ENCODE measurements at regions not wholly inside any gene's neighbourhood (a gene's known extent, or its start where the extent isn't known, plus 50 kb on each side); places are given as distances from the start of the nearest gene placed in this dataset.

DNA sequence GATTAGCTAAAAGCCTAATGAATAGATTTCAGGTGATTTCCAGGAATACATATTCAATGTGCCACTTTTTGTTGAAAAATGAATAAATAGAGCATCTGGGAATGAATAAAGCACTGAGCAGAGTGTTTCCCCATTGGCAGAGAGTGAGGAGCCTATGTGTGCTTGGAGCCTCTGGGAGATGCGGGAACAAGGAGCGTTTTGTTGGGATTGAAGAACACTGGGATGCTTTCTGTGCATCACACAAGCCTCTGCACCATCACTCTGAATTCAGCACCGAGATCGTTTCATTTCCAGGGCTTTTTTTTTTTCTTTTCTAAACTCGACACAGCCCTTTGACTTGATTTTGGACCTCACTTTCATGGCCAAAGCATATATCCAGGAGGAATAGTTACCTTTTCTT, 111.4 kb downstream of the BAMBI start:
- Mint-ChIP-seq H3K4me3 (no peak overlapping the region), H3K4me1 (peaks cover 8% of the 10 kb centered on the region), H3K27me3 (peaks cover 19% of the 10 kb centered on the region)

DNA sequence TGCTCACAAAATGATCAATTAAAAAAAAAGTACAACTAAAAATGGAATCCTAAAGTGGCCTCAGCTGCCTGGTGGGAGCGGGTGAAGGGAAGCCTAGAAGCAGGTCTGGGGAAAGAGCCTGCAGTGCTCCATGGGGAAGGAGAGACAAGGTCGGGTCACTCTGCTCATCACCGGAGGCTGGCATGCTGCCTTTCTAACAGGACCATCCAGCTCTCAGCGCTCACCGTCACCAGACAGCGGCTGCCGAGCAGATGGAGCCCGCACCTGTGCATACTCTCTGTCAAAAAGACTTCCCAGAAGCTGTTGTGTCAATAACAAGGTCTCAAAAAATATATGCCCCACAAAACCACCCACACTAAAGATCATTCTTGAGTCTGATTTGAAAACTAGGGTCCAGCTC, 112.8 kb downstream of the BAMBI start:
- ChIA-PET POLR2A (no interaction called here), CTCF (interaction anchor here (0.9 kb wide), 1 partner anchor 127 kb away, joined by 3 read pairs; no protein-coding TSS in a partner anchor)
- Mint-ChIP-seq H3K4me3 (no peak overlapping the region), H3K4me1 (peaks cover 8% of the 10 kb centered on the region), H3K9me3 (ENCODE audit: low read depth) (no peaks in the 10 kb centered on the region), H3K27ac (no peak overlapping the region), H3K36me3 (ENCODE audit: low read depth) (no peaks in the 10 kb centered on the region), H3K27me3 (peaks cover 17% of the 10 kb centered on the region)
- DNase-seq (no peak), ATAC-seq (no peak)
- intact Hi-C loops (cut with DNase I, micrococcal nuclease): no loop called here

More for the DNA sequence above, 111.4 kb downstream of the BAMBI start:
- H3K27ac Mint-ChIP-seq: no peak overlapping the region
- H3K36me3 Mint-ChIP-seq (ENCODE audit: low read depth): no peaks in the 10 kb centered on the region
- CTCF ChIA-PET: no interaction called here
- DNase-seq (no peak), ATAC-seq (no peak)
- no peaks in the 10 kb centered on the region for H3K9me3 Mint-ChIP-seq (ENCODE audit: low read depth)
- POLR2A ChIA-PET: no interaction called here
- intact Hi-C loops (cut with DNase I, micrococcal nuclease): no loop called here

DNA sequence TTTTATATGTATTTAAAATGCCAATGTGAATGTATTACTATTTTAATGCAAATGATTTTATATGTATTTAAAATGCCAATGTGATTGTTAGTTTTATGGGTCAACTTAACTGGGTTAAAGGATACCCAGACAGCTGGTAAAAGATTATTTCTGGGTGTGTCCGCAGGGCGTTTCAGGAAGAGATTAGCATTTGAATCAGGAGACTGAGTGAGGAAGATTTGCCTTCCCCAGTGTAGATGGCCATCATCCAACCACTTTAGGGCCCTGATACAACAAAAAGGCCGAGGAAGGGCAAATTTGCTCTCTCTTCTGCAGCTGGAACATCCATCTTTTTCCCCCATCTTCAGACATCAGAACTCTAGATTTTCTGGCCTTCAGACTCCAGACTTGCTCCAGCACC, 116.2 kb downstream of the BAMBI start:
- no peak overlapping the region for H3K27ac Mint-ChIP-seq
- POLR2A ChIA-PET: no interaction called here
- intact Hi-C loops (cut with DNase I, micrococcal nuclease): no loop called here
- CTCF ChIA-PET: no interaction called here
- ATAC-seq (no peak), DNase-seq (no peak)
- peaks cover 10% of the 10 kb centered on the region for H3K27me3 Mint-ChIP-seq
- peaks cover 2% of the 10 kb centered on the region for H3K4me1 Mint-ChIP-seq
- no peaks in the 10 kb centered on the region for H3K36me3 Mint-ChIP-seq (ENCODE audit: low read depth)
- H3K9me3 Mint-ChIP-seq (ENCODE audit: low read depth): no peaks in the 10 kb centered on the region
- no peak overlapping the region for H3K4me3 Mint-ChIP-seq

DNA sequence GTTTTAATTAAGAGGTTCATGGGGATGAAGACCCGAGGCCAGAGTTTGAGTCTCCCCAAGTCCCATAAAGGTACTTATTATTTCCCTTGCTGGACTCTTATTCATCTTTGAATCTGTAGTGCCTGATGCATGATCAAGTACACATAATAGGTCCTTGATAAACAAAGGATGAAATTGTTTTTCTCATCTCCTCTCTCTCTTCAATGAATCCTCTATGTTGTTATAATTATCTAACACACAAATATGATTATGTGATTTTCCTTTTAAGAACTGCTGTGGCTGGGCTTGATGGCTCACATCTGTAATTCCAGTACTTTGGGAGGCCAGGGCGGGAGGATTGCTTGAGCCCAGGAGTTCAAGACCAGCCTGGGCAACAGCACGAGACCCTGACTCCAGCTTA, 117.7 kb downstream of the BAMBI start:
- Mint-ChIP-seq H3K9me3 (ENCODE audit: low read depth) (no peaks in the 10 kb centered on the region), H3K27ac (no peak overlapping the region), H3K4me3 (no peak overlapping the region), H3K36me3 (ENCODE audit: low read depth) (no peaks in the 10 kb centered on the region), H3K4me1 (no peaks in the 10 kb centered on the region), H3K27me3 (peaks cover 3% of the 10 kb centered on the region)
- ATAC-seq (no peak), DNase-seq (no peak)
- intact Hi-C loops (cut with DNase I, micrococcal nuclease): no loop called here
- ChIA-PET POLR2A (no interaction called here), CTCF (no interaction called here)

DNA sequence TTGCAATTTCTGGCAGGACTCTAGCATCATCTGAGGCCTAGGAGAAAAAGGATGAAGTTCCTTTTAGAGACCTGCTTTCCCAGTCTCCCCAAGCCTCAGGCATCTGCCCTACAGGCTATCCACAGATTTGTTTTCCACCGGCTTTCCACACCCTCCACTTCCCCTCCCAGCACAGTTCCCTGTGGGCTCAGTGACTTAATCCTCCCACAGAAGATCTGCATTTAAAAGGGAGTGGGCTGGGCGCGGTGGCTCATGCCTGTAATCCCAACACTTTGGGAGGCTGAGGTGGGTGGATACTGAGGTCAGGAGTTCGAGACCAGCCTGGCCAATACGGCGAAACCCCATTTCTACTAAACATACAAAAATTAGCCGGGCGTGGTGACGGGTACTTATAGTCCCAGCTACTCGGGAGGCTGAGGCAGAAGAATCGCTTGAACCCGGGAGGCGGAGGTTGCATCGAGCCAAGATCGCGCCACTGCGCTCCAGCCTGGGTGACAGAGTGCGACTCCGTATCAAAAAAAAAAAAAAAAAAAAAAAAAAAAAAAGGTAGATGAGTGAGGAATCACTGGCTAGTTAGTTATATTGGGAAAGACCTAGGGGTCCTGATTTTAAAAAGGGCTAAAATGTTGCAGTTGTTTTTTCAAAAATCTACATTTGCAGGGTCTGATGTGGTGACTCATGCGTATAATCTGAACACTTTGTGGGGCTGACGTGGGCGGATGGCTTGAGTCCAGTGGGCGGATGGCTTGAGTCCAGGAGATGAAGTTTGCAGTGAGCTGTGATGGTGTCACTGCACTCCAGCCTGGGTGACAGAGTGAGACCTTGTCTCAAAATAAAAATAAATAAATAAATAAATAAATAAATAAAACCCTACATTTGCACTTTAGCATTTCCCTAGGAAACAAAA, 119.5 kb downstream of the BAMBI start:
- H3K9me3 Mint-ChIP-seq (ENCODE audit: low read depth): no peaks in the 10 kb centered on the region
- CTCF ChIA-PET: no interaction called here
- intact Hi-C loops (cut with DNase I, micrococcal nuclease): no loop called here
- POLR2A ChIA-PET: interaction anchor here (0.6 kb wide), 1 partner anchor 126 kb away, joined by 4 read pairs; no protein-coding TSS in a partner anchor
- no peak overlapping the region for H3K27ac Mint-ChIP-seq
- H3K36me3 Mint-ChIP-seq (ENCODE audit: low read depth): no peaks in the 10 kb centered on the region
- DNase-seq: no peak
- peaks cover 3% of the 10 kb centered on the region for H3K27me3 Mint-ChIP-seq
- no peak for ATAC-seq
- H3K4me3 Mint-ChIP-seq: no peak overlapping the region
- H3K4me1 Mint-ChIP-seq: no peaks in the 10 kb centered on the region

DNA sequence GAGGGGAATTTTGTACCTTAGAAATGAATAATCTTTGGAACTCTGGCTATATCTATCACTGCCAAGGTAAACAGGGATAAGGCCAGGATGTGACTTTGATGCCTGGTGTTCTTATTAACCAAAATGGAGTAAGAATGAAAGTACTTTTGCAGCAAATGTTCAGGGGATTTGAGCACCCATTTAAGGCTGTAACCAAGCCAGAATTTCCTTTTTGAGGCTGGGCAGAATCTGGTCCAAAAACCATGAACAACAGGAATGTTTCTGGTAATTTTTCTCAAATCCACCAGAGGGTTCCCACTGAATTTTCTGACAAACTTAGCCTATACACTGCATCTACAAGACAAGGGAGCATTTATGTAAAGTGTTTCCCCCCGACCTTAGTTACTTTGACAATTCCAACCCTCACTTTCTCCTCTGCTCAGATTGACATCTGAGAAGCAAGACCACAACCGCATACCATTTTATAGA, 120.6 kb downstream of the BAMBI start:
- ChIA-PET POLR2A (interaction anchor here (0.6 kb wide), 1 partner anchor 125 kb away, joined by 4 read pairs; no protein-coding TSS in a partner anchor), CTCF (no interaction called here)
- H3K4me1 Mint-ChIP-seq: no peaks in the 10 kb centered on the region
- no peaks in the 10 kb centered on the region for H3K9me3 Mint-ChIP-seq (ENCODE audit: low read depth)
- ATAC-seq: no peak
- H3K4me3 Mint-ChIP-seq: no peak overlapping the region
- no peak overlapping the region for H3K27ac Mint-ChIP-seq
- H3K27me3 Mint-ChIP-seq: no peaks in the 10 kb centered on the region
- H3K36me3 Mint-ChIP-seq (ENCODE audit: low read depth): no peaks in the 10 kb centered on the region
- intact Hi-C loops (cut with DNase I, micrococcal nuclease): no loop called here
- no peak for DNase-seq

DNA sequence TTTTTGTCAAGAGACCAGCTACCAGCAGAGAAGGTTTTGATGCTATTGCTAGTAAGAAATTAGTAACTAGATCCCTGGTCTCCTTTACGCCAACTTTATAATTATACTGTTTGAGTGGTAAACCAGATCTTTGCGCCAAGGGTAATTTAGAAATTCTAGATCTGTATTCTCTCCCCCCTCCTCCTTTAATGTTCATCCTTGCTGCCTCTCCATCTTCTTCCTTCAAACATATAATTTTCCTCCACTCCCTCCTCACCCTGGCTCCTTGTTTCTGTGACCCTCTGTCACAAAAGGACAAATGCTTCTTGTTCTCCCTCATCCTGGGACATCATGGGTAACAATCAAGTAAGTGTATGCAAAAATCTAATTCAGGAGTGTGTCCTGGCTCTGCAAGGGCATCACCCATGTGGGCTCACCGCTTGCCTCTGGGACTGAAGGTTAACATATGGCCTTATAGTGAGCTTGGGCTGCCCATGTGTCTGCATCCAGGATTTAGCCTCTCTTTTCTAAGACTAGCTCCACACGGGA, 121.2 kb downstream of the BAMBI start:
- H3K4me3 Mint-ChIP-seq: no peak overlapping the region
- DNase-seq: no peak
- no peak for ATAC-seq
- intact Hi-C loops (cut with DNase I, micrococcal nuclease): no loop called here
- ChIA-PET POLR2A (no interaction called here), CTCF (no interaction called here)
- no peaks in the 10 kb centered on the region for H3K4me1 Mint-ChIP-seq
- H3K27me3 Mint-ChIP-seq: no peaks in the 10 kb centered on the region
- no peak overlapping the region for H3K27ac Mint-ChIP-seq
- no peaks in the 10 kb centered on the region for H3K9me3 Mint-ChIP-seq (ENCODE audit: low read depth)
- no peaks in the 10 kb centered on the region for H3K36me3 Mint-ChIP-seq (ENCODE audit: low read depth)

DNA sequence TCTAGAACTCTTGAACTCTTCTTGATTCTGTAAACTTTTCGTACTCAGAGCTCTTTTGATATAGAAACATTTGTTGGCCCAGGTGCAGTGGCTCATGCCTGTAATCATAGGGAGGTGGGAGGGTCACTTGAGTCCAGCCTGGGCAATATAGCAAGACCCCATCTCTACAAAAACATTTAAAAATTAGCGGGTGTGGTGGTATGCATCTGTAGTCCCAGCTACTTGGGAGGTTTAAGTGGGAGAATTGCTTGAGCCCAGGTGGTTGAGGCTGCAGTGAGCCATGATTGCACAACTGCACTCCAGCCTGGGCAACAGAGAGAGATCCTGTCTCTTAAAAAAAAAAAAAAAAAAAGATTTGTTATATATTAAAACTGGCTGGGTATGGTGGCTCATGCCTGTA, 121.6 kb downstream of the BAMBI start:
- CTCF ChIA-PET: no interaction called here
- Mint-ChIP-seq H3K36me3 (ENCODE audit: low read depth) (no peaks in the 10 kb centered on the region), H3K27me3 (no peaks in the 10 kb centered on the region), H3K27ac (no peak overlapping the region), H3K9me3 (ENCODE audit: low read depth) (no peaks in the 10 kb centered on the region), H3K4me1 (no peaks in the 10 kb centered on the region), H3K4me3 (no peak overlapping the region)
- no peak for DNase-seq
- POLR2A ChIA-PET: no interaction called here
- intact Hi-C loops (cut with DNase I, micrococcal nuclease): no loop called here
- ATAC-seq: no peak

DNA sequence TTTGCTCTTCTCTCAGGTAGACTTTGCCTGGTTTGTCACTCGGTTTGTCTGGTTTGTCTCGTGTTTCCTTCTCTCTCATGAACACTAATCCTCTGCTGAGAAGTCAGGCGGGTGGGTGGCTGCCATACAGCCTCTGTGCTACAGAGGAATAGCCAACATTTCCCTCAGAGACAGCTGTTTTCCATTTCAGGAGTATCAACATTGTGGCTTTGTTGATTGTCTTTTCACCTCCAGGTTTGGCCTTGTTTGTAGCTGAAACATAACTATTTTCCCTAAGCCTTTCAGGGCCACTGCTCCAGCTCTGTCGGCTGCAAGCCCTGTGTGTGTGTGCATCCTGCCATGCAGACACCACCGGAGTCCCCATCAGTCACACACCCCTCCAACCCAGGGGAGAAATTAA, 122.8 kb downstream of the BAMBI start:
- no peak for DNase-seq
- no peak overlapping the region for H3K27ac Mint-ChIP-seq
- no peaks in the 10 kb centered on the region for H3K4me1 Mint-ChIP-seq
- ATAC-seq: no peak
- CTCF ChIA-PET: no interaction called here
- POLR2A ChIA-PET: no interaction called here
- intact Hi-C loops (cut with DNase I, micrococcal nuclease): no loop called here
- no peak overlapping the region for H3K4me3 Mint-ChIP-seq
- no peaks in the 10 kb centered on the region for H3K36me3 Mint-ChIP-seq (ENCODE audit: low read depth)
- H3K27me3 Mint-ChIP-seq: peaks cover 2% of the 10 kb centered on the region
- H3K9me3 Mint-ChIP-seq (ENCODE audit: low read depth): no peaks in the 10 kb centered on the region

DNA sequence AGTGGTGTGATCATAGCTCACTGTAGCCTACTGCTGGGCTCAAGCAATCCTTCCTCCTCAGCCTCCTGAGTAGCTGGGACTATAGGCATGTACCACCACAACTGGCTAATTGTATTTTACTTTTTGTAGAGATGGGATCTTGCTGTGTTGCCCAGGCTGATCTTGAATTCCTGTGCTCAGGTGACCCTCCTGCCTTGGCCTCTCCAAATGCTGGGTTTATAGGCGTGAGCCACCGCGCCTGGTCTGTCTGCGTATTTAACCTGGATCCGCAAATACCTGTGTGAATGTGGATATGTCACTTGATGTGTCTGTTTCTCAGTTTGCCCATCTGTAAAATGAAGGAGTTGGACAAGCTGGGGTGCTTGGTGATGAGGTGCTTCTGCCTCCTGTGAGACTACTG, 123.9 kb downstream of the BAMBI start:
- H3K27ac Mint-ChIP-seq: no peak overlapping the region
- intact Hi-C loops (cut with DNase I, micrococcal nuclease): no loop called here
- no peak overlapping the region for H3K4me3 Mint-ChIP-seq
- H3K9me3 Mint-ChIP-seq (ENCODE audit: low read depth): no peaks in the 10 kb centered on the region
- peaks cover 6% of the 10 kb centered on the region for H3K27me3 Mint-ChIP-seq
- POLR2A ChIA-PET: no interaction called here
- no peaks in the 10 kb centered on the region for H3K4me1 Mint-ChIP-seq
- H3K36me3 Mint-ChIP-seq (ENCODE audit: low read depth): no peaks in the 10 kb centered on the region
- CTCF ChIA-PET: interaction anchor here (0.8 kb wide), 1 partner anchor 68 kb away, joined by 3 read pairs; no protein-coding TSS in a partner anchor
- DNase-seq (no peak), ATAC-seq (no peak)

DNA sequence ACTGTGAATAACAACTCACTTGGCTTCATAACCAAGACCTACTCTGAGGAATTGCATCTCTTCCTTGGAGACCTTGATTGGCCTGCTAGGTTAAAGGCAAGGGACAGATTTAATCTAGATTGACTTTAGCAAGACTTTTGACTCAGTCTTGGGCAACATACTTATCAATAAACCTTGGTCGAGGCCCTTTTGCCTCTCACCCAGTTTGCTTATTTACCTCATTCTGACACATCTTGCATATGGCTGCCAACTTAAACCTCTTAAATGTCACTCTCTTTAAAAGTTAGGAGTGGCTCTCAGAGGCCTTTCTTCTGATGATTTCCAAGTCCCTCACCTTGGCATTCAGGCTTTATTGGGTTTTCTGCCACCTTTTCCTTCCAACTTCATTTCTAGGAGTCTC, 124.5 kb downstream of the BAMBI start:
- H3K27ac Mint-ChIP-seq: no peak overlapping the region
- POLR2A ChIA-PET: no interaction called here

DNA sequence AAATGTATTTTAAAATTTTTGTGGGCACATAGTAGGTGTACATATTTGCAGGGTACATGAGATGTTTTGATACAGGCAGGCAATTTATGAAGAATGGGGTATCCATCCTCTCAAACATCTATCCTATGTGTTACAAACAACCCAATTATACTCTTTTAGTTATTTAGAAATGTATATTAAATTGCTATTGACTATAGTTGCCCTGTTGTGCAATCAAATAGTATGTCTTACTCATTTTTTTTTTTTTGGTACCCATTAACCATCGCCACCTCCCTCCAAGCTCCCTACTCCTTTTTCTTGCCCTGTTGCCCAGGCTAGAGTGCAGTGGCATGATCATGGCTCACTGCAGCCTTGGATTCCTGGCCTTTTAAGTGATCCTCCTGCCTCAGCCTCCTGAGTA, 128.1 kb downstream of the BAMBI start:
- DNase-seq (no peak), ATAC-seq (no peak)
- no peaks in the 10 kb centered on the region for H3K36me3 Mint-ChIP-seq (ENCODE audit: low read depth)
- no peak overlapping the region for H3K4me3 Mint-ChIP-seq
- peaks cover 31% of the 10 kb centered on the region for H3K27me3 Mint-ChIP-seq
- intact Hi-C loops (cut with DNase I, micrococcal nuclease): no loop called here
- ChIA-PET POLR2A (no interaction called here), CTCF (interaction anchor here (0.7 kb wide), 1 partner anchor 57 kb away, joined by 3 read pairs; no protein-coding TSS in a partner anchor)
- H3K4me1 Mint-ChIP-seq: peaks cover 3% of the 10 kb centered on the region
- H3K9me3 Mint-ChIP-seq (ENCODE audit: low read depth): no peaks in the 10 kb centered on the region
- H3K27ac Mint-ChIP-seq: no peak overlapping the region

More for the DNA sequence above, 124.5 kb downstream of the BAMBI start:
- Mint-ChIP-seq H3K9me3 (ENCODE audit: low read depth) (no peaks in the 10 kb centered on the region), H3K27me3 (peaks cover 12% of the 10 kb centered on the region), H3K36me3 (ENCODE audit: low read depth) (no peaks in the 10 kb centered on the region), H3K4me1 (no peaks in the 10 kb centered on the region), H3K4me3 (no peak overlapping the region)
- CTCF ChIA-PET: interaction anchor here (1.0 kb wide), 1 partner anchor 25 kb away, joined by 3 read pairs; no protein-coding TSS in a partner anchor
- DNase-seq (no peak), ATAC-seq (no peak)
- intact Hi-C loops (cut with DNase I, micrococcal nuclease): no loop called here
